Spleen (tissue), 7 donors: ENCODE measurements at regions not wholly inside any gene's neighbourhood (a gene's known extent, or its start where the extent isn't known, plus 50 kb on each side); places are given as distances from the start of the nearest gene placed in this dataset.

Experiments used
- POLR2A ChIP-seq, 3 donors: fragments of 450-650 bp; IDR thresholded peaks; one replicate each; pipeline ENCODE4 v1.5.1; 2017; ENCODE audit warnings: antibody characterized with exemption in 3 of 3, mild to moderate bottlenecking in 1 of 3
- POLR2AphosphoS5 ChIP-seq, 3 donors: sonication (generic); formaldehyde crosslinking; IDR thresholded peaks; one replicate each; pipeline ENCODE4 v1.5.1; 2017; ENCODE audit warnings: antibody characterized with exemption in 3 of 3
- TF ChIP-seq, protein P1 (sequence below), 11 experiments: fragments of 200-600 bp in 7 of 11; fragments of 450-650 bp in 4 of 11; sonication (generic) in 4 of 11; IDR thresholded peaks in 8 of 11; conservative IDR thresholded peaks in 3 of 11; 1 replicate in 7 of 11; 2 replicates in 4 of 11; pipeline versions ENCODE4 v1.4.0 to v1.8.0; 2016 to 2021; ENCODE audit warnings: antibody characterized with exemption in 11 of 11, inconsistent platforms in 4 of 11, mild to moderate bottlenecking in 1 of 11
- donor health status: DM: no; HTN: no; CAD: no; lungs with moderate emphysema.
- donor health status: DM: no; HTN: no; CAD: no.
- donor health status: DM: no; HTN: no; CAD: no.

DNA sequence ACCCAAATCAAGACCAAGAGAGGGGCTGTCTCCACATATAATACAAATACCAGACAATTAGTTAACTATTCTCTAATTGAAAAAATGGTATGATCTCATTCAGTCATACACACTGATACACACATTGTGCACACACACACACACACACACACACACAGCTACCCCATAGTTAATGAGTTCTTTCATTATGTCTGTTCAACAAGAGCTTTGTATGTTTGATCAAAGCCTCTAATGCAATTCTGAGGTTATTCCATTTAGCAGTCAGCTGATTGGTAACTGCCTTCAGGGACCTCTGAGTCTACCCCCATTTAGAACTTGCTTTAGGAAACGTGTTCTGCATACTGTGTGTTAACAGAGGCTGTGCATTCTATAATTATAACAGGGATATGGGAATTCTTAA, 741.4 kb upstream of the LRRTM4 start:
- TF ChIP-seq, protein P1, sequence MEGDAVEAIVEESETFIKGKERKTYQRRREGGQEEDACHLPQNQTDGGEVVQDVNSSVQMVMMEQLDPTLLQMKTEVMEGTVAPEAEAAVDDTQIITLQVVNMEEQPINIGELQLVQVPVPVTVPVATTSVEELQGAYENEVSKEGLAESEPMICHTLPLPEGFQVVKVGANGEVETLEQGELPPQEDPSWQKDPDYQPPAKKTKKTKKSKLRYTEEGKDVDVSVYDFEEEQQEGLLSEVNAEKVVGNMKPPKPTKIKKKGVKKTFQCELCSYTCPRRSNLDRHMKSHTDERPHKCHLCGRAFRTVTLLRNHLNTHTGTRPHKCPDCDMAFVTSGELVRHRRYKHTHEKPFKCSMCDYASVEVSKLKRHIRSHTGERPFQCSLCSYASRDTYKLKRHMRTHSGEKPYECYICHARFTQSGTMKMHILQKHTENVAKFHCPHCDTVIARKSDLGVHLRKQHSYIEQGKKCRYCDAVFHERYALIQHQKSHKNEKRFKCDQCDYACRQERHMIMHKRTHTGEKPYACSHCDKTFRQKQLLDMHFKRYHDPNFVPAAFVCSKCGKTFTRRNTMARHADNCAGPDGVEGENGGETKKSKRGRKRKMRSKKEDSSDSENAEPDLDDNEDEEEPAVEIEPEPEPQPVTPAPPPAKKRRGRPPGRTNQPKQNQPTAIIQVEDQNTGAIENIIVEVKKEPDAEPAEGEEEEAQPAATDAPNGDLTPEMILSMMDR (IDR thresholded peaks at IDR 0.05 in 8 of 11, conservative IDR thresholded peaks at IDR 0.05 in 3 of 11), result no peak
- no peak for TF ChIP-seq POLR2A (IDR thresholded peaks at IDR 0.05)
- TF ChIP-seq POLR2AphosphoS5 (IDR thresholded peaks at IDR 0.05), result no peak
